Gastroesophageal sphincter (tissue), 3 donors: ENCODE measurements at regions not wholly inside any gene's neighbourhood (a gene's known extent, or its start where the extent isn't known, plus 50 kb on each side); places are given as distances from the start of the nearest gene placed in this dataset.

Experiments used
- CTCF ChIP-seq, 4 experiments: fragments of 200-600 bp in 2 of 4; fragments of 450-650 bp in 2 of 4; sonication (generic) in 1 of 4; IDR thresholded peaks; one replicate each; pipeline ENCODE4 v1.5.1; 2017 to 2019; ENCODE audit warnings: antibody characterized with exemption in 4 of 4, mild to moderate bottlenecking in 2 of 4, moderate library complexity in 2 of 4
- POLR2A ChIP-seq, 2 donors: fragments of 450-650 bp; IDR thresholded peaks; one replicate each; pipeline ENCODE4 v1.6.1; 2017; ENCODE audit warnings: antibody characterized with exemption in 2 of 2, mild to moderate bottlenecking in 2 of 2, moderate library complexity in 1 of 2
- POLR2AphosphoS5 ChIP-seq: sonication (generic); formaldehyde crosslinking; IDR thresholded peaks from one replicate; pipeline ENCODE4 v1.6.1; 2017; ENCODE audit warnings: antibody characterized with exemption

DNA sequence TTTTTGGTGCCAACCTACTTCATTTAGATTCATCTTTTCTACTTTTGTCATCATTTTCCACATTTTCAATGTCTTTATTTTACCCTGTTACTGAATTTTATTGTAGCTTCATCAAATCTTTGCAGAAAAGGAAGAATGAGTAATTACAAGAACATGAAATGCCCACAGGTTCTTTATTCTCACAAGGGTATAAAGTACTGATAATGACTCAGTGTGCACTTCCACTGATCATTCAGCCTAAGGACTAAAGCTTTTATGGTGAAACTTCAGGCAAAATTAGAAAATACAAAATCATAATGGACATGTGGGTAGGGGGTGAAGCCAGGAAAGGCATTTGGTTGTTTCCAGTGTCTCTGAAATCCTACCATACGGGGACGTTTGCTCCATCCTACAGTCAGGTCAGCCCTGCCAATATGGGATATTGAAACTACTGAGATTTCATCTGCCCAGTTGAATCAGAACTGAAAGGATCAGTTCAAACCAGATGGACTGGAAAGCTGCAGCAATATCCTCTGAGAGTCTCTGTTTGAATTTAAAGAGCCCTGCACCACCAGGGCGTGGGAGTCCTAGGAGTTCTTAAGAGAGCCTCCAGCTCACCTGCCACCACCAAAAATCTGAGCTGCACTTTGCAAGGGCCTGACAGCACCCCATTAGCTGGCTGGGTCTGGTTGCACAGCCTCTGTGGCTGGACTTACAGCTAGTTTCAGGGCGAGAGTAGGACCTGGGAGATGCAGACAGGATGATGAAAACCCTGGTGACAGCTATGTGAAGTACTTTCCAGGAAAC, 390.4 kb downstream of the CMPK2 start:
- TF ChIP-seq CTCF (IDR thresholded peaks at IDR 0.05) (no peak), POLR2A (IDR thresholded peaks at IDR 0.05) (no peak), POLR2AphosphoS5 (no peak)
